ENCODE measurements at regions not wholly inside any gene's neighbourhood (a gene's known extent, or its start where the extent isn't known, plus 50 kb on each side); places are given as distances from the start of the nearest gene placed in this dataset.
A peak's percentile ranks its signal among the peaks of the same experiment; 100 is the strongest.
"Not testable (repeated sequence)": the region's sequence is repeated elsewhere in the genome, so short reads cannot be mapped to it uniquely, and the experiment has no call there.

- Mint-ChIP-seq H3K4me1 (ENCODE audit: low read depth) (no peaks in the 10 kb centered on the region), H3K27ac (peak overlapping the region; percentile 81), H3K27me3 (ENCODE audit: low read depth) (no peaks in the 10 kb centered on the region), H3K36me3 (ENCODE audit: low read depth) (no peaks in the 10 kb centered on the region), H3K4me3 (peak overlapping the region; percentile 30), H3K9me3 (peaks cover 26% of the 10 kb centered on the region)
Measured at GRCh38 chrX:989959-990510, 222.4 kb downstream of the CRLF2 start.

GRCh38 chrX:988530-988929, 223.9 kb downstream of the CRLF2 start:
- H3K4me3 Mint-ChIP-seq; H3K36me3 Mint-ChIP-seq (ENCODE audit: low read depth); H3K4me1 Mint-ChIP-seq (ENCODE audit: low read depth); H3K27ac Mint-ChIP-seq; H3K27me3 Mint-ChIP-seq (ENCODE audit: low read depth): not testable (repeated sequence)
- peaks cover 26% of the 10 kb centered on the region for H3K9me3 Mint-ChIP-seq

- Mint-ChIP-seq H3K27ac (no peak overlapping the region), H3K27me3 (ENCODE audit: low read depth) (peaks cover 9% of the 10 kb centered on the region), H3K4me1 (ENCODE audit: low read depth) (no peaks in the 10 kb centered on the region), H3K9me3 (peaks cover 8% of the 10 kb centered on the region), H3K36me3 (ENCODE audit: low read depth) (no peaks in the 10 kb centered on the region), H3K4me3 (no peak overlapping the region)
Measured at GRCh38 chrX:981791-982626, 230.4 kb downstream of the CRLF2 start.

- Mint-ChIP-seq H3K27me3 (ENCODE audit: low read depth) (peaks cover 9% of the 10 kb centered on the region), H3K4me1 (ENCODE audit: low read depth) (no peaks in the 10 kb centered on the region), H3K4me3 (no peak overlapping the region), H3K27ac (no peak overlapping the region), H3K36me3 (ENCODE audit: low read depth) (no peaks in the 10 kb centered on the region), H3K9me3 (peaks cover 16% of the 10 kb centered on the region)
Measured at GRCh38 chrX:980587-981235, 231.7 kb downstream of the CRLF2 start.

GRCh38 chrX:979127-979526, 233.3 kb downstream of the CRLF2 start:
- H3K4me1 Mint-ChIP-seq (ENCODE audit: low read depth); H3K4me3 Mint-ChIP-seq; H3K36me3 Mint-ChIP-seq (ENCODE audit: low read depth); H3K27ac Mint-ChIP-seq; H3K27me3 Mint-ChIP-seq (ENCODE audit: low read depth): not testable (repeated sequence)
- H3K9me3 Mint-ChIP-seq, result peaks cover 13% of the 10 kb centered on the region

GRCh38 chrX:973010-973632, 239.3 kb downstream of the CRLF2 start:
- Mint-ChIP-seq H3K4me3 (no peak overlapping the region), H3K36me3 (ENCODE audit: low read depth) (no peaks in the 10 kb centered on the region), H3K4me1 (ENCODE audit: low read depth) (no peaks in the 10 kb centered on the region), H3K9me3 (peaks cover 10% of the 10 kb centered on the region), H3K27me3 (ENCODE audit: low read depth) (no peaks in the 10 kb centered on the region), H3K27ac (no peak overlapping the region)

GRCh38 chrX:968148-968965, 244.1 kb downstream of the CRLF2 start:
- H3K4me1 Mint-ChIP-seq (ENCODE audit: low read depth), result no peaks in the 10 kb centered on the region
- no peaks in the 10 kb centered on the region for H3K9me3 Mint-ChIP-seq
- H3K27me3 Mint-ChIP-seq (ENCODE audit: low read depth), result no peaks in the 10 kb centered on the region
- H3K4me3 Mint-ChIP-seq, result no peak overlapping the region
- no peak overlapping the region for H3K27ac Mint-ChIP-seq
- H3K36me3 Mint-ChIP-seq (ENCODE audit: low read depth), result no peaks in the 10 kb centered on the region

- H3K9me3 Mint-ChIP-seq, result no peaks in the 10 kb centered on the region
- no peak overlapping the region for H3K27ac Mint-ChIP-seq
- H3K4me1 Mint-ChIP-seq (ENCODE audit: low read depth), result no peaks in the 10 kb centered on the region
- no peaks in the 10 kb centered on the region for H3K36me3 Mint-ChIP-seq (ENCODE audit: low read depth)
- H3K4me3 Mint-ChIP-seq, result no peak overlapping the region
- no peaks in the 10 kb centered on the region for H3K27me3 Mint-ChIP-seq (ENCODE audit: low read depth)
Measured at GRCh38 chrX:966396-967070, 245.9 kb downstream of the CRLF2 start.

- Mint-ChIP-seq H3K27ac (no peak overlapping the region), H3K9me3 (no peaks in the 10 kb centered on the region), H3K27me3 (ENCODE audit: low read depth) (no peaks in the 10 kb centered on the region), H3K4me3 (peak overlapping the region; percentile 26), H3K4me1 (ENCODE audit: low read depth) (no peaks in the 10 kb centered on the region), H3K36me3 (ENCODE audit: low read depth) (no peaks in the 10 kb centered on the region)
Measured at GRCh38 chrX:964831-965416, 247.5 kb downstream of the CRLF2 start.

GRCh38 chrX:960821-961220, 251.6 kb downstream of the CRLF2 start:
- no peaks in the 10 kb centered on the region for H3K4me1 Mint-ChIP-seq (ENCODE audit: low read depth)

GRCh38 chrX:959595-959994, 252.9 kb downstream of the CRLF2 start:
- H3K27me3 Mint-ChIP-seq (ENCODE audit: low read depth), result no peaks in the 10 kb centered on the region
- no peaks in the 10 kb centered on the region for H3K36me3 Mint-ChIP-seq (ENCODE audit: low read depth)
- H3K4me1 Mint-ChIP-seq (ENCODE audit: low read depth), result no peaks in the 10 kb centered on the region
- no peak overlapping the region for H3K4me3 Mint-ChIP-seq
- H3K27ac Mint-ChIP-seq, result no peak overlapping the region
- H3K9me3 Mint-ChIP-seq, result peaks cover 5% of the 10 kb centered on the region

More at GRCh38 chrX:960821-961220, 251.6 kb downstream of the CRLF2 start:
- no peak overlapping the region for H3K27ac Mint-ChIP-seq
- H3K27me3 Mint-ChIP-seq (ENCODE audit: low read depth), result no peaks in the 10 kb centered on the region
- H3K36me3 Mint-ChIP-seq (ENCODE audit: low read depth), result no peaks in the 10 kb centered on the region
- no peak overlapping the region for H3K4me3 Mint-ChIP-seq
- H3K9me3 Mint-ChIP-seq, result peaks cover 5% of the 10 kb centered on the region

GRCh38 chrX:955168-955781, 257.2 kb downstream of the CRLF2 start:
- not testable (repeated sequence) for H3K27ac Mint-ChIP-seq

GRCh38 chrX:953879-954482, 258.5 kb downstream of the CRLF2 start:
- Mint-ChIP-seq H3K27me3 (ENCODE audit: low read depth) (no peaks in the 10 kb centered on the region), H3K9me3 (peaks cover 5% of the 10 kb centered on the region), H3K4me3 (no peak overlapping the region), H3K27ac (no peak overlapping the region), H3K36me3 (ENCODE audit: low read depth) (no peaks in the 10 kb centered on the region), H3K4me1 (ENCODE audit: low read depth) (no peaks in the 10 kb centered on the region)

More at GRCh38 chrX:955168-955781, 257.2 kb downstream of the CRLF2 start:
- not testable (repeated sequence) for H3K36me3 Mint-ChIP-seq (ENCODE audit: low read depth); H3K27me3 Mint-ChIP-seq (ENCODE audit: low read depth); H3K4me1 Mint-ChIP-seq (ENCODE audit: low read depth); H3K9me3 Mint-ChIP-seq; H3K4me3 Mint-ChIP-seq

Measured in T-helper 1 cell treated with Interleukin-12 subunit alpha and Interleukin-12 subunit beta and Interleukin-4 antibody, amounts not matched to agents 30 μg/mL and 1 μg/mL, for 36 hours (primary cell).